Smooth muscle cell (in vitro differentiated cells): ENCODE measurements at regions not wholly inside any gene's neighbourhood (a gene's known extent, or its start where the extent isn't known, plus 50 kb on each side); places are given as distances from the start of the nearest gene placed in this dataset.
"Not testable (repeated sequence)": the region's sequence is repeated elsewhere in the genome, so short reads cannot be mapped to it uniquely, and the experiment has no call there.

Source experiments
- DNase-seq: peaks from one replicate; lab custom pipeline; 2025; ENCODE audit not compliant: unreplicated experiment; lab: John Stamatoyannopoulos, UW
- H2AFZ ChIP-seq: fragments of 200-600 bp; sonication (generic); 2 replicates; pipeline ENCODE4 v1.6.0; 2016; ENCODE audit warnings: antibody characterized with exemption, low read depth, mild to moderate bottlenecking
- H3F3A ChIP-seq: fragments of 200-600 bp; sonication (generic); 2 replicates; pipeline ENCODE4 v1.6.0; 2017; ENCODE audit warnings: antibody characterized with exemption, low read depth
- H3K27ac ChIP-seq: fragments of 200-600 bp; sonication (generic); 2 replicates; pipeline ENCODE4 v1.5.1; 2016; ENCODE audit warnings: low read depth, mild to moderate bottlenecking
- H3K27me3 ChIP-seq: fragments of 200-600 bp; sonication (generic); 2 replicates; pipeline ENCODE4 v1.6.1; 2016; ENCODE audit warnings: low read depth, mild to moderate bottlenecking
- H3K36me3 ChIP-seq: fragments of 200-600 bp; sonication (generic); 2 replicates; pipeline ENCODE4 v1.5.1; 2016; ENCODE audit warnings: low read depth
- H3K4me1 ChIP-seq: fragments of 200-600 bp; sonication (generic); 2 replicates; pipeline ENCODE4 v1.5.1; 2016; ENCODE audit warnings: low read depth
- H3K4me2 ChIP-seq: fragments of 200-600 bp; sonication (generic); 2 replicates; pipeline ENCODE4 v1.6.0; 2016; ENCODE audit warnings: mild to moderate bottlenecking
- H3K4me3 ChIP-seq: fragments of 200-600 bp; sonication (generic); 2 replicates; pipeline ENCODE4 v1.5.1; 2016; ENCODE audit warnings: mild to moderate bottlenecking
- H3K79me2 ChIP-seq: fragments of 200-600 bp; sonication (generic); 2 replicates; pipeline ENCODE4 v1.6.0; 2016; ENCODE audit warnings: low read depth, mild to moderate bottlenecking
- H3K9ac ChIP-seq: fragments of 200-600 bp; sonication (generic); 2 replicates; pipeline ENCODE4 v1.6.0; 2016; ENCODE audit warnings: low read depth
- H3K9me3 ChIP-seq: fragments of 200-600 bp; sonication (generic); replicated peaks from 2 replicates; pipeline ENCODE4 v1.5.1; 2016; ENCODE audit warnings: low read depth
- H4K20me1 ChIP-seq: fragments of 200-600 bp; sonication (generic); 2 replicates; pipeline ENCODE4 v1.6.0; 2016; ENCODE audit warnings: low read depth
- WGBS: methylation state at CpG from one replicate; pipeline ENCODE4 v1.1.7; 2016; ENCODE audit warnings: low lambda C conversion rate; 5-methylcytosine and 5-hydroxymethylcytosine counted together
- TF ChIP-seq, protein P1 (sequence below): fragments of 200-600 bp; sonication (generic); IDR thresholded peaks from 2 replicates; pipeline ENCODE4 v1.5.1; 2017; ENCODE audit warnings: borderline replicate concordance, mild to moderate bottlenecking, antibody characterized with exemption; ENCODE audit not compliant: insufficient read depth, poor library complexity, severe bottlenecking

DNA sequence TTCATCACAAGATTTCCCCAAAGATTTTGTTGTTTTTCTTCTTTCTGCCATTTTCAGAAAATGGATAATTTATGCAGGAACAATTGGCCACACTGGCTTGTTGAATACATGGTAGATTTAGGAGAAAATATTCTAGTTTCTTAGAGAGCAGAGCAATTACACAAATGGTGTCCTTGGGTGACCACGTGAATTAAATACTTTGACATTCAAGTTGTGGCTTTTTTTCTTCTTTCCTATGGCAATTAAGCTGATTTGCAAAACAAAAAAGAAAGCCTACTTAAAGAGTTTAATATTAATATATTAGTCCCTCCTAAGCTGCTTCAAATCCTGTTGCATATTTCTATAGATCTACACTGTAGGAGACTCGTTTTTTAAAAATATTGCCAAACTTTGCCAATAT, 133.0 kb upstream of the HTR2C start:
- H3K27ac ChIP-seq = no peak overlapping the region
- no peaks in the 10 kb centered on the region for H3K9me3 ChIP-seq
- no peaks in the 10 kb centered on the region for H3K4me1 ChIP-seq
- no peak overlapping the region for H2AFZ ChIP-seq
- TF ChIP-seq, protein P1, sequence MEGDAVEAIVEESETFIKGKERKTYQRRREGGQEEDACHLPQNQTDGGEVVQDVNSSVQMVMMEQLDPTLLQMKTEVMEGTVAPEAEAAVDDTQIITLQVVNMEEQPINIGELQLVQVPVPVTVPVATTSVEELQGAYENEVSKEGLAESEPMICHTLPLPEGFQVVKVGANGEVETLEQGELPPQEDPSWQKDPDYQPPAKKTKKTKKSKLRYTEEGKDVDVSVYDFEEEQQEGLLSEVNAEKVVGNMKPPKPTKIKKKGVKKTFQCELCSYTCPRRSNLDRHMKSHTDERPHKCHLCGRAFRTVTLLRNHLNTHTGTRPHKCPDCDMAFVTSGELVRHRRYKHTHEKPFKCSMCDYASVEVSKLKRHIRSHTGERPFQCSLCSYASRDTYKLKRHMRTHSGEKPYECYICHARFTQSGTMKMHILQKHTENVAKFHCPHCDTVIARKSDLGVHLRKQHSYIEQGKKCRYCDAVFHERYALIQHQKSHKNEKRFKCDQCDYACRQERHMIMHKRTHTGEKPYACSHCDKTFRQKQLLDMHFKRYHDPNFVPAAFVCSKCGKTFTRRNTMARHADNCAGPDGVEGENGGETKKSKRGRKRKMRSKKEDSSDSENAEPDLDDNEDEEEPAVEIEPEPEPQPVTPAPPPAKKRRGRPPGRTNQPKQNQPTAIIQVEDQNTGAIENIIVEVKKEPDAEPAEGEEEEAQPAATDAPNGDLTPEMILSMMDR = no peak
- no peaks in the 10 kb centered on the region for H3K79me2 ChIP-seq
- no peak for DNase-seq
- no peak overlapping the region for H3K4me2 ChIP-seq
- no peak overlapping the region for H3K9ac ChIP-seq
- no peaks in the 10 kb centered on the region for H3F3A ChIP-seq
- 39% methylated on average over 2 of the region's 2 CpGs for WGBS
- no peaks in the 10 kb centered on the region for H3K36me3 ChIP-seq
- no peaks in the 10 kb centered on the region for H3K27me3 ChIP-seq
- H3K4me3 ChIP-seq = no peak overlapping the region
- no peaks in the 10 kb centered on the region for H4K20me1 ChIP-seq

DNA sequence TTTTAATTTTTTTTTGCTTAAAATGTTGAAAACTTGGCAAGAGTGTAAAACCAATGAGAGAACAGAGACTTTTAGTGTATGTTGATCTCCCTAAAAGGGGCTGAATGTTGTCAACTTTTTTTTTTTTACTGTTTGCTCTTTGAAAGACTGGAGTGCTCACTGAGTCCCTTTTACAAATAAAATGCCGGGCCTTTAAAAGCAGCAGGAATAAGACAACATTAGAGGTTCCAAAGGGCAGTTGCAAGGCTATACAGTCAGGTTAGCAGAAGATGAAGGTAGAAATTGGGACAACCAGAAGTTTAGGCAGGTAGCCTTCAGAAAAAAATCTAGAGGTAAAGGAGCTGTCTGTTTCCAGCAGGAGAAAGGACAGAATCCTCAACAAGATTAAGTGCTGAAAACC, 132.5 kb upstream of the HTR2C start:
- H4K20me1 ChIP-seq = no peaks in the 10 kb centered on the region
- H3K4me2 ChIP-seq = no peak overlapping the region
- no peak overlapping the region for H2AFZ ChIP-seq
- no peaks in the 10 kb centered on the region for H3K4me1 ChIP-seq
- TF ChIP-seq, protein P1 = no peak
- no peaks in the 10 kb centered on the region for H3F3A ChIP-seq
- no peaks in the 10 kb centered on the region for H3K36me3 ChIP-seq
- no peaks in the 10 kb centered on the region for H3K9me3 ChIP-seq
- H3K27me3 ChIP-seq = no peaks in the 10 kb centered on the region
- H3K27ac ChIP-seq = no peak overlapping the region
- H3K9ac ChIP-seq = no peak overlapping the region
- no peaks in the 10 kb centered on the region for H3K79me2 ChIP-seq
- no peak for DNase-seq
- no peak overlapping the region for H3K4me3 ChIP-seq
- WGBS = 57% methylated on average over 1 of the region's 1 CpG

DNA sequence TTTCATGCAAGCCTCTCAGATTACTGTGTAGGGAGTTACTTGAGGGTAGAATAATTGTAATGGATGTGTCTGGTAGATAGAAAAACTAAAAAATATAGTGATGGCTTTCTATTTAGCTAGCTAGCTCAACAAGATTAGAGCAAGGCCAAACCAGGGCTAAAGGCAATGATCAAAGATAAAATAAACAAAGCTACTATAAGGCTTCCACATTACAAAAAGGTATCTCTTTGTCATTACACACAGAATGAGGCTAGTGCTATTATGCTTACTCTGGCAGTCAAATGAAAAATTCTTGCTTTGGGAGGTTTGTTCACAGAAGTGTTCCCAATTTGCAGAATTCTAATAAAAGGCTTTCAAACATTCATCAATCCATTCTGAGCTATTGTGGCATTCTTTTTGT, 121.6 kb upstream of the HTR2C start:
- no peaks in the 10 kb centered on the region for H3K36me3 ChIP-seq
- H3K79me2 ChIP-seq = no peaks in the 10 kb centered on the region
- H3K9ac ChIP-seq = no peak overlapping the region
- H3K9me3 ChIP-seq = no peaks in the 10 kb centered on the region
- no peak overlapping the region for H3K4me3 ChIP-seq
- TF ChIP-seq, protein P1 = no peak
- no peak for DNase-seq
- H3K27me3 ChIP-seq = peaks cover 19% of the 10 kb centered on the region
- H3K4me2 ChIP-seq = no peak overlapping the region
- H3F3A ChIP-seq = no peaks in the 10 kb centered on the region
- no peaks in the 10 kb centered on the region for H3K4me1 ChIP-seq
- no peak overlapping the region for H2AFZ ChIP-seq
- no peak overlapping the region for H3K27ac ChIP-seq
- H4K20me1 ChIP-seq = no peaks in the 10 kb centered on the region

DNA sequence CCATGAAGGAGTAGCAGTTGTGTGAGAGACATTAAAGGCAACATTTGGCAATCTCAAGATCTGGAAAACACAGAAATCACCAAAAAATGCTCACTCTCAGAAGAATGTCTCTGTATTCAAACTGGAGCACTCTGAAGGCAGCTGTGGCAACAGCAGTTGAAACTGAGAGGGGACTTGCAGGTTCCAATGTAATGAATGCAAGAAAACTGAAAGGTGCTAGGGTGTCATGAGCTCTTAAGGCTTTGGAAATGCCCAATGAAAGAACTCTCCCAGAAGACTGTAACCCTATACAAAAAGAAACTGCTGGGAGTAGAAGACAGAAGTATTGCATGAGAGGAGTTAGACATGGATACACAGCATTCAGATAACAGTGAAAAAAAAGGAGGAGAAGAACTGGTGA, 118.2 kb upstream of the HTR2C start:
- peaks cover 31% of the 10 kb centered on the region for H3K27me3 ChIP-seq
- no peaks in the 10 kb centered on the region for H3K79me2 ChIP-seq

DNA sequence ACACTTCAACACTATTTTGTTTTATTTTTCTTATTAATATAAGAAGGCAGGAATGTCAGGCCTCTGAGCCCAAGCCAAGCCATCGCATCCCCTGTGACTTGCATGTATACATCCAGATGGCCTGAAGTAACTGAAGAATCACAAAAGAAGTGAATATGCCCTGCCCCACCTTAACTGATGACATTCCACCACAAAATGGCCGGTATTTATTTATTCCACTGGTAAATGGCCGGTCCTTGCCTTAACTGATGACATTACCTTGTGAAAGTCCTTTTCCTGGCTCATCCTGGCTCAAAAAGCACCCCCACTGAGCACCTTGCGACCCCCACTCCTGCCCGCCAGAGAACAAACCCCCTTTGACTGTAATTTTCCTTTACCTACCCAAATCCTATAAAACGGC, 111.9 kb upstream of the HTR2C start:
- 52% methylated on average over 6 of the region's 6 CpGs for WGBS
- peaks cover 21% of the 10 kb centered on the region for H3K27me3 ChIP-seq
- not testable (repeated sequence) for DNase-seq, H4K20me1 ChIP-seq, H3K9ac ChIP-seq, H3K4me2 ChIP-seq, H3K27ac ChIP-seq, H3K79me2 ChIP-seq, H2AFZ ChIP-seq, H3K36me3 ChIP-seq, H3K4me1 ChIP-seq, H3F3A ChIP-seq, H3K4me3 ChIP-seq, H3K9me3 ChIP-seq

More for the DNA sequence above, 118.2 kb upstream of the HTR2C start:
- Histone ChIP-seq H3K36me3 (no peaks in the 10 kb centered on the region), H3F3A (no peaks in the 10 kb centered on the region), H2AFZ (no peak overlapping the region), H3K4me3 (no peak overlapping the region), H4K20me1 (no peaks in the 10 kb centered on the region), H3K9ac (no peak overlapping the region), H3K4me1 (no peaks in the 10 kb centered on the region), H3K9me3 (no peaks in the 10 kb centered on the region), H3K4me2 (no peak overlapping the region), H3K27ac (no peak overlapping the region)
- DNase-seq = no peak
- TF ChIP-seq, protein P1 = no peak
